DND-41 (cell line): ENCODE measurements at regions not wholly inside any gene's neighbourhood (a gene's known extent, or its start where the extent isn't known, plus 50 kb on each side); places are given as distances from the start of the nearest gene placed in this dataset.

ENCODE experiments used
- ATAC-seq: fragments of 200-7000 bp; cut with Tn5 transposase; 3 replicates; pipeline ENCODE4 v1.9.1; 2021; ENCODE audit warnings: low read depth; ENCODE audit not compliant: insufficient read depth
- DNase-seq: peaks from one replicate; pipeline ENCODE4 v3.0.0-alpha.2; 2020
- H2AFZ ChIP-seq: 2 replicates; pipeline ENCODE4 v1.6.0; 2012; ENCODE audit warnings: low read depth, low read length
- H3K27ac ChIP-seq: 2 replicates; pipeline ENCODE4 v1.5.1; 2012; ENCODE audit warnings: low read length, inconsistent platforms
- H3K27me3 ChIP-seq: fragments of 200-600 bp; sonication (generic); 2 replicates; pipeline ENCODE4 v1.6.0; 2012; ENCODE audit warnings: low read length, mild to moderate bottlenecking, inconsistent platforms; ENCODE audit not compliant: insufficient read depth, poor library complexity
- H3K36me3 ChIP-seq: 2 replicates; pipeline ENCODE4 v1.5.1; 2012; ENCODE audit warnings: low read length, inconsistent platforms; ENCODE audit not compliant: insufficient read depth
- H3K4me1 ChIP-seq: 2 replicates; pipeline ENCODE4 v1.5.1; 2012; ENCODE audit warnings: mild to moderate bottlenecking, low read length; ENCODE audit not compliant: insufficient read depth
- H3K4me2 ChIP-seq: 2 replicates; pipeline ENCODE4 v1.6.0; 2012; ENCODE audit warnings: mild to moderate bottlenecking, moderate library complexity, low read length, inconsistent platforms; ENCODE audit not compliant: insufficient read depth
- H3K4me3 ChIP-seq, 2 experiments: fragments of 200-600 bp in 1 of 2; shearing (Covaris generic) in 1 of 2; 2 replicates each; pipeline ENCODE4 v1.5.1; 2012 to 2016; ENCODE audit warnings: inconsistent platforms in 2 of 2, low read length in 2 of 2, mild to moderate bottlenecking in 2 of 2, low read depth in 1 of 2, moderate library complexity in 1 of 2
- H3K79me2 ChIP-seq: 2 replicates; pipeline ENCODE4 v1.6.0; 2012; ENCODE audit warnings: low read length, inconsistent platforms; ENCODE audit not compliant: insufficient read depth
- H3K9ac ChIP-seq: 2 replicates; pipeline ENCODE4 v1.6.0; 2012; ENCODE audit warnings: low read depth, mild to moderate bottlenecking, inconsistent platforms, low read length, moderate library complexity
- H3K9me3 ChIP-seq: 2 replicates; pipeline ENCODE4 v1.5.1; 2012; ENCODE audit warnings: low read length, moderate library complexity, mild to moderate bottlenecking, inconsistent platforms; ENCODE audit not compliant: insufficient read depth, severe bottlenecking
- H4K20me1 ChIP-seq: 2 replicates; pipeline ENCODE4 v1.6.0; 2012; ENCODE audit warnings: low read length; ENCODE audit not compliant: insufficient read depth
- CTCF ChIP-seq: IDR thresholded peaks from 2 replicates; pipeline ENCODE4 v1.5.1; 2012; ENCODE audit warnings: borderline replicate concordance, low read length, moderate library complexity, mild to moderate bottlenecking; ENCODE audit not compliant: poor library complexity, severe bottlenecking; ENCODE audit errors: extremely low read depth
- EZH2 ChIP-seq: IDR thresholded peaks from 3 replicates; pipeline ENCODE4 v1.6.1; 2012; ENCODE audit warnings: borderline replicate concordance, low read depth, mild to moderate bottlenecking, moderate library complexity, low read length, inconsistent platforms; ENCODE audit not compliant: severe bottlenecking

DNA sequence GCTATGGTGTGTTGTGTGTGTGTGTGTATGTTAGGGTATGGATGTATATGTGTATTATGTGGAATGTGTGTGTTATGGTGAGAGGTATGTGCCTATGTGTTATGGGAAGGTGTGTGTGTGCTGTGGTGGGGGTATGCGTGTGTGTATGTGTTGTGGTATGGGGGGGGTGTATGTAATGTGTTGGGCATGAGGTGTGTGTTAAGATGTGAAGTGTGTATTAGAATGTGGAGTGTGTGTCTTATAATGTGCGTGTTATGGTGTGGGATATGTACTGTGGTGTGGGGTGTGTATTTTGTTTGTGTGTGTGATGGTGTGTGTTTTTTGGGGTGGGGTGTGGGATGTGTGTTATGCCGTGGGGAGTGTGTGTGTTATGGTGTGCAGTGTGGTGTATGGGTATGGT is 242.5 kb downstream of the RHOU start:
- Histone ChIP-seq H3K9ac (no peak overlapping the region), H3K4me3 (no peak overlapping the region), H3K27ac (no peak overlapping the region), H2AFZ (no peak overlapping the region), H3K79me2 (no peaks in the 10 kb centered on the region), H3K9me3 (no peaks in the 10 kb centered on the region), H3K27me3 (no peaks in the 10 kb centered on the region), H3K36me3 (no peaks in the 10 kb centered on the region), H4K20me1 (no peaks in the 10 kb centered on the region), H3K4me1 (no peaks in the 10 kb centered on the region), H3K4me2 (no peak overlapping the region)
- TF ChIP-seq EZH2 (no peak), CTCF (no peak)
- DNase-seq = no peak
- ATAC-seq = no peak

GRCh38 chr1:228978484-228979324 is 243.4 kb downstream of the RHOU start:
- DNase-seq = no peak
- H3K27ac ChIP-seq = no peak overlapping the region
- no peaks in the 10 kb centered on the region for H3K9me3 ChIP-seq
- H3K4me3 ChIP-seq = no peak overlapping the region
- no peak overlapping the region for H2AFZ ChIP-seq
- no peaks in the 10 kb centered on the region for H3K36me3 ChIP-seq
- no peak for ATAC-seq
- H4K20me1 ChIP-seq = no peaks in the 10 kb centered on the region
- H3K27me3 ChIP-seq = no peaks in the 10 kb centered on the region
- H3K4me1 ChIP-seq = no peaks in the 10 kb centered on the region
- H3K4me2 ChIP-seq = no peak overlapping the region
- TF ChIP-seq CTCF (no peak), EZH2 (no peak)
- H3K9ac ChIP-seq = no peak overlapping the region
- no peaks in the 10 kb centered on the region for H3K79me2 ChIP-seq

GRCh38 chr1:228979325-228979699 is 244.0 kb downstream of the RHOU start:
- ATAC-seq (no peak), DNase-seq (no peak)
- Histone ChIP-seq H3K4me2 (no peak overlapping the region), H3K9me3 (no peaks in the 10 kb centered on the region), H3K36me3 (no peaks in the 10 kb centered on the region), H3K9ac (no peak overlapping the region), H2AFZ (no peak overlapping the region), H3K4me1 (no peaks in the 10 kb centered on the region), H3K27me3 (no peaks in the 10 kb centered on the region), H3K79me2 (no peaks in the 10 kb centered on the region), H3K4me3 (no peak overlapping the region), H3K27ac (no peak overlapping the region), H4K20me1 (no peaks in the 10 kb centered on the region)
- no peak for TF ChIP-seq CTCF
- TF ChIP-seq EZH2 = no peak
